Putamen (tissue), 1 donor: ENCODE measurements at regions not wholly inside any gene's neighbourhood (a gene's known extent, or its start where the extent isn't known, plus 50 kb on each side); places are given as distances from the start of the nearest gene placed in this dataset.
"Not testable (repeated sequence)": the region's sequence is repeated elsewhere in the genome, so short reads cannot be mapped to it uniquely, and the experiment has no call there.

Source experiments
- DNase-seq: peaks from one replicate; pipeline ENCODE4 v3.0.0-alpha.2; 2016; ENCODE audit warnings: low spot score

DNA sequence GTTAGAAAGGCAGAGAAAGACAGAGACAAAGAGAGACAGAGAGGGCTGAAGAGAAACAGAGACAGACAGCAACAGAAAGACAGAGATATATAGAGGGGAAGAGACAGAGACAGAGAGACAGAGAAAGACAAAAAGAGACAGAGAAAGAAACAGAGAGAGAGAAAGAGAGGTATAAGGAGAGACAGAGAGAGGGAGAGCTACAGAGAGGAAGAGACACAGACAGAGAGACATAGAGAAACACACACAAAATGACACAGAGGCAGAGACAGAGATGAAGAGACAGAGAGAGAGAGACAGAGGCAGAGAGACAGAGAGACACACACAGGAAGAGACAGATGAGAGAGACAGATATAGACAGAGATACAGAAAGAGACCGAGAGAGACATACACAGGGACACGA, 168.6 kb downstream of the TMEM121 start:
- no peak for DNase-seq

DNA sequence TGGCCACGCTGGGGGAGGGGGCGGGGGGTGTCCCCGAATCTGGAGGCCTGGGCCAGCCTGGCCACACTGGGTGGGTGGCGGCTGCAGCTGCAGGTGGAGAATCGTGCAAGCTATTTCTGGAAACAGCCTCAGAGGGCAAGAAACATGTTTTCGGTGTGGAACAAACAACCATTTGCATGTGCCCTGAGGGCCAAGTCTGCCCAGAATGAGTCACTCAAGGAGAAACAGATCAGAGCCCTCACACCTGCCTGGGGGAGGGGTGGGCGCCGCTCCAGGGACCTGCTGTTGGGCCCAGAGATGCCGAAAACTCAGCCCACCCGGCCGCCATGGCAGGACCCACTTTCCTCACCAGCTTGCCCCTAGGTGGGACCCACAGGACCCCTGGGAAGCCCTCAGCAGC, 170.0 kb downstream of the TMEM121 start:
- DNase-seq = not testable (repeated sequence)

DNA sequence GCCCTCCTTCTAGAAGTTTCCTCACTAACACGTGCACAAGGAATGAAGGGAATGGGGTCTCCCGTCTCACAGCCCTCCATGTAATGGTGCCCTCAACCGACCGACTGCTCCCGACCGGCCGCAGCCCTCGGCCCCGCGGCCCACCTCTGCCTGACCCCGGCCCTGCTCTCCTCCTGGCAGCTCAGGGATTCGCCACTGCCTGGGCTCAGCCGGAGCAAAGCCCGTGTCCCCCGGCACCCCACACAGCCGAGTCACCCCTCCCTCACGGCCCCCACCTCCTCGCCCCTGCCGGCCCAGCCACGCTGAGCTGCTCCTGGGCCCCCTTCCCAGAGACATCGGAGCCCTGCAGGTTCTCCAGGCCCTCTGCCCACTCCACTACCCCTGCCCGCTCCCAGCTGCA, 171.0 kb downstream of the TMEM121 start:
- not testable (repeated sequence) for DNase-seq

DNA sequence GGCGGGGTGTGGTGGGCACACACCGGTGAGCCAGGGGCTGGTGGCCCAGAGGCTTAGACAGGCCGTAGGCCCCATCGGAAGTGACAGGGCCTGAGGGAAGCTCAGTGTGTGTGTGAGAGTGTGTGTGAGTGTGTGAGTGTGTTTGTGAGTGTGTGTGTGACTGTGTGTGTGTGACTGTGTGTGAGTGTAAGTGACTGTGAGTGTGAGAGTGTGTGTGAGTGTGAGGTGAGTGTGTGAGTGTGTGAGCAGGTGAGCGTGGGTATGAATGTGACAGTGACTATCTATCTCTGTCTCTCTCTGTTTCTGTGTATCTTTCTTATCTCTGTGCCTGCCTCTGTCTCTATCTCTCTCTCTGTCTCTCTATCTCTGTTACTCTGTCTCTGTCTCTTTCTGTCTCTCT, 171.6 kb downstream of the TMEM121 start:
- not testable (repeated sequence) for DNase-seq

DNA sequence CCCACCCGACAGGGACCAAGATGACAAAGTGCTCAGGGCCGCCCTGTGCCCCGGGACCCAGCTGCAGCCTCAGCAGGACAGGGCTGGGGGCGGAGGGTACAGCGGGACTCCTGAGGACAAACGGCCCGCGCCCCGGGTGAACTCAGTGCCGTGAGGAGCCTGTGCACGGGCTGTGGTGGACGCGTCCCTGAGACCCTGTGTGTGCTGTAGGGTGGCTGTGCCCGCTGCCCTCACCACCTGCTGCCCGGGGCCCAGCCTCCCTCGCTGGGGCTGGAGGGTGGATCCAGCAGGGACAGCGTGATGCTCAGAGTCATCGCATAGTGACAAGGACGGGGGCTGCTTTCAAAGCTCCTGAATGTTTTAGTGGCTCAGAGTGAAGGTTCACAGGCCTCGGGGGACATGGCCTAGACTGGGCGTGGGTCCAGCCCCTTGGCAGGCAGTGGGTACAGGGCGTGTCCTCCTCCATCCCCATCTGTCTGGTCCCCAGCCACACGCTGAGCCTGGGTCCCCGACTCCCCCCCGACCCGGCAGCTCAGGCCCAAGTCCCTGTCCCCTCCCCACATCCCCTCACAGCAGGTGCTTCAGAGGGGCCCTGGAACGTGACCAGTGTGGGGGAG, 172.7 kb downstream of the TMEM121 start:
- not testable (repeated sequence) for DNase-seq

DNA sequence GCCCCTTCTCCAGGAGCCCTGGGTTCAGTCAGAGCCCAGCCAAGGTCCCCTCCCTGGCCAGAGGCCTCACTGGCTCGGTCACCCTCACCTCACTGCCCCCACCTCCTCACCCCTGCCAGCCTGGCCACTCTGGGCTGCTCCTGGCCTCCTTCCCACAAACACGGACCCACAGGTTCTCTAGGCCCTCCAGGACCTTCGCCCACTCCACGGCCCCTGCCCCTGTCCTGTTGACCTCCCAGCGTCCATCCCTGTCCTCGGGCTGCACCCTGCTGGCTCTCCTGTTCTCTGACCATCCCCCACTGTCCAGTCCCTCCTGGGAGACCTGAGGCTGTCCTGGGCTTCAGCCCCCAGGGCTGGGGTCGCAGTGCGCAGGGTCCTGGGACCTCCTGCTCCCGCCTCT, 173.3 kb downstream of the TMEM121 start:
- not testable (repeated sequence) for DNase-seq

DNA sequence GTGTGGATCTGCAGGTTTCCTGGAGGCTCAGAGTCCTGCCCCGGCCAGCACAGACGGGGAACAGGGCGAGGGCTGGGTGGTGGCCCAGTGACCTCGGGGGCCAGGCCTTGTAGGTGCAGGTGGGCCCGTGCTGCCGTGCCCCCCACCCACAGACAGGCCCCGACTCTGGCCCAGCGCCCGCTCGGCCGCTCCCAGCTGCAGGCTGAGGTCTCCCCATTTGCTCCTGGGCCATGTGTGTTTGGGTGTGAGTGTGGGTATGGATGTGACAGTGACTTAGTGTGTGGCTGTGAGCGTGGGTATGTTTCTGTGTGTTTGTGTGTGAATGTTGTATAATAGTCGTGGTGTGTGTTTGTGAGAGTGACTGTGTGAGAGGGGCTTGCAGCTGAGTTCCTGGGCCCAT, 173.8 kb downstream of the TMEM121 start:
- not testable (repeated sequence) for DNase-seq

DNA sequence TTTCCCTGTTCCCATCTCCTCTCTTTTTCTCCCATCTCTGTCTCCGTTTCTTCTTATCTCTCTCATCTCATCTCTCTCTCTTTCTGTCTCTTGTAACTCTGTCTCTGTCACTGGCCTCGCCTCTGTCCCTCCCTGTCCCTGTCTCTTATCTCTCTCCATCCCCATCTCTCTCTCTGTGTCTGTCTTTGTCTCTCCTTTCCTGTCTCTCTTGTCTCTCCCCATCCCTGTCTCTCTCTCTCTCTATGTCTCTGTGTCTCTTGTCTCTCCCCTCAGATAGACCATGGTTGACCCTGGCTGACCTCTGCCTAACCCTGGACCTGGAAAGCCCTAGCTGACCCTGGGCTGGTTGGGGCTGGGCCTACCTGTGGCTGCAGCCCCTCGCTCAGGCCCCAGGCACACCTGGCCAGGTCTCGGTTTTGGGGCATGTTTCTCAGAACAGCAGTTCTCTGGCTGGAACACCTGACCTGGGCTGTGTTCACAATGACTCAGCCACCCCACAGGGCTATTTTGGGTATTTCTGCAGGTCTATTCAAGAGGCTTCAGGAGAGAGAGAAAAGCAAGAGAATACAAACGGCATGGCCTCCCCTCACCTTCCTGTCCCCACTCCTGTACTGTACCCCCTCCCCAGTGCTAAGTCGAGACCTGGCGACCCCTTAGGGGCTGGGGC, 174.4 kb downstream of the TMEM121 start:
- DNase-seq = no peak

DNA sequence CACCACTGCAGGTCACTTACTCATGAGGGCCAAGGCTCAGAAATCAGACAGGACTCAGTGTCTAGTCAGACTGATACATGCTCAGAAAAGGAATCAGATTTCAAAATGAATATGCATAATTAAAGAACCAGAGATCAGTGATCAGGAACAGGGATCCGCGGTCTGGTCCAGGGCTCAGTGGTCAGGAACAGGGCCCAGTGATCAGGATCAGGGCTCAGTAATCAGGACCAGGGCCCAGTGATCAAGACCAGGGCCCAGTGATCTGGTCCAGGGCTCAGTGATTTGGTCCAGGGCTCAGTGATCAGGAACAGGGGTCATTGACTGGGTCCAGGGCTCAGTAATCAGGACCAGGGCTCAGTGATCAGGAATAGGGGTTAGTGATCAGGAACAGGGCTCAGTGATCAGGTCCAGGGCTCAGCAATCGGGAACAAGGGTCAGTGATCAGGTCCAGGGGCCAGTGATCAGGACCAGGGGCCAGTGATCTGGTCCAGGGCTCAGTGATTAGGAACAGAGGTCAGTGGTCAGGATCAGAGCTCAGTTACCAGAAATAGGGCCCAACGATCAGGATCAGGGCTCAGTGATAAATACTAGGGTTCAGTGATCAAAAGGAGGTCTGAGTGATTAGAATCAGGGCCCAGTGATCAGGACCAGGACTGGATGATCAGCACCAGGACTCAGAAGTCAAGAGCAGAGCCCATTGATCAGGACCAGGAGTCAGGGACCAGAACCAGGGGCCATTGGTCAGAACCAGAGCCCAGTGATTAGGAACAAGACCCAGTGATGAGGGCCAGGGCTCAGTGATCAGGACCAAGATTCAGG, 175.3 kb downstream of the TMEM121 start:
- no peak for DNase-seq

DNA sequence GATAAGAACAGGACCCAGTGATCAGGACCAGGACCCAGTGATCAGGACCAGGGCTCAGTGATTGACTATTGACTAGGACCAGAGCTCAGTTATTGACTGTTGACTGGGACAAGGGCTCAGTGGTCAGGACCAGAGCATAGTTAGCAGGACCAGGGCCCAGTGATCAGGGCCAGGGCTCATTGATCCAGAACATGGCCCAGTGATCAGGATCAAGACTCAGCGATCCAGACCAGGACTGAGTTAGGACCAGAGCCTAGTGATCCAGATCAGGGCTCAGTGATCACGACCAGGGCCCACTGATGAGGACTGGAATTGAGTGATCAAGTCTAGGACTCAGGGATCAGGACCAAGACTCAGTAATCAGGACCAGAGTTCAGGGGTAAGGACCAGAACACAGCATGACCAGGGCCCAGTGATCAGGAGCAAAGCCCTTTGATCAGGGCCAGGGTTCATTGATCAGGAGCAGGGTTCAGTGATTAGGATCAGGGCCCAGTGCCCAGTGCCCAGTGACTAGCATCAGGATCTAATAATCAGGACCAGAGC, 176.0 kb downstream of the TMEM121 start:
- no peak for DNase-seq

DNA sequence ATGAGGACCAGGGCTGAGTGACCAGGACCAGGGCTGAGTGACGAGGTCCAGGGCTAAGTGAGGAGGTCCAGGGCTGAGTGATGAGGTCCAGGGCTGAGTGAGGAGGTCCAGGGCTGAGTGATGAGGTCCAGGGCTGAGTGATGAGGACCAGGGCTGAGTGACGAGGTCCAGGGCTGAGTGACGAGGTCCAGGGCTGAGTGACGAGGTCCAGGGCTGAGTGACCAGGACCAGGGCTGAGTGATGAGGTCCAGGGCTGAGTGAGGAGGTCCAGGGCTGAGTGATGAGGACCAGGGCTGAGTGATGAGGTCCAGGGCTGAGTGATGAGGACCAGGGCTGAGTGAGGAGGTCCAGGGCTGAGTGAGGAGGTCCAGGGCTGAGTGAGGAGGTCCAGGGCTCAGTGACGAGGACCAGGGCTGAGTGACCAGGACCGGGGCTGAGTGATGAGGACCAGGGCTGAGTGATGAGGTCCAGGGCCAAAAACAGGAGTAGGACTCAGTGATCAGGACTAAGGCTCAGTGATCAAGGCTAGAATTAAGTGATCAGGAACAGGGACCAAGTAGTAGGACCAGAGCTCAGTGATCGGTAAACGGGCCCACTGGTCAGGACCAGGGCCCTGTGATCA, 176.8 kb downstream of the TMEM121 start:
- DNase-seq = not testable (repeated sequence)

DNA sequence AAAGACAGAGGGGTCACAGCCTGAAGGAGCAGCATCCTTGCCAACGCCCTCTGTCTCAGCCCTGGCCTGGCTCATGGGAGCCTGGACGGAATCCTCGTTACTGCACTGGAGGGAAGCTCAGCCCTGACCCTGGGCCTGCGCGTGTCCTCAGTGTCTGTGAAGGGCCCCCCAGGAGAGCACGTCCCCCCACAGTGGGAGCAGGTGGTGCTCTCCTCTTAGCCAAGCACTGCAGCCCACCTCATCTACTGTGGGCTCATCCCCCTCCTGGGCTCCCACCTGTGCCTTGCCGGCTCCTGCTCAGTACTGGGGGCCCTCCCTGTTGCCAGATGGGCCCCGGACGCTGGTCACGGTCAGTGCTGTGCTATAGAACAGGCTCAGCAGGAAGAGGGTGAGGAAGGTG, 177.7 kb downstream of the TMEM121 start:
- DNase-seq = not testable (repeated sequence)

DNA sequence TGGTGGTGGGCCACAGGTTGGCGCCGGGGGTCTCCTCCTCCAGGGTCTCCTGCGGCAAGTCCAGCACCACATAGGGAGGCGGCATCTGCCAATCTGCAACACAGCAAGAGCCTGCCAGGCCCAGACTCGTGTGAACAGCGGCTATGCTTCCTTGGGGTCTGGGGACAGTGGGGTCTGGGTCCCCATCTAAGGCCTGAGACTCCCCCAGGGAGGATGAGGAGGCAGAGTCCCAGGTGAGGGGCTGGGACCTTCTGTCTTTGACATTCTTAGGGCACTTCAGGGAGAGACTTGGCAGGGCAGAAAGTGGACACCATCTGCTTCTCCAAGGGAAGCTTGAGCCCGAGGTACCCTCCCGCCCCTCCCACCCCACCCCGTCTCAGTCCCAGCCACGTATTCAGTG, 178.1 kb downstream of the TMEM121 start:
- not testable (repeated sequence) for DNase-seq

DNA sequence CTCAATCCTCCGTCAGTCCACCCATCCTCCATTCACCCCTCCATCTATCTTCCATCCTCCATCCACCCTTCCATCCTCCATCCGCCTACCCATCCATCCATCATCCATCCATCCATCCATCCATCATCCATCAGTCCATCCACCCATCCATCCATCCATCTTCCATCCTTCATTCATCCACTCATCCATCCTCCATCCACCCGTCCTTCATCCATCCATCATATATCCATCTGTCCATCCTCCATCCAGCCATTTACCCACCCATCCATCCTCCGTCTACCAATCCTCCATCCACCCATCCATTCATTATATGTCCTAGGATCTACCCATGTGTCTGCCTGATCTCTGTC, 179.1 kb downstream of the TMEM121 start:
- DNase-seq = not testable (repeated sequence)

DNA sequence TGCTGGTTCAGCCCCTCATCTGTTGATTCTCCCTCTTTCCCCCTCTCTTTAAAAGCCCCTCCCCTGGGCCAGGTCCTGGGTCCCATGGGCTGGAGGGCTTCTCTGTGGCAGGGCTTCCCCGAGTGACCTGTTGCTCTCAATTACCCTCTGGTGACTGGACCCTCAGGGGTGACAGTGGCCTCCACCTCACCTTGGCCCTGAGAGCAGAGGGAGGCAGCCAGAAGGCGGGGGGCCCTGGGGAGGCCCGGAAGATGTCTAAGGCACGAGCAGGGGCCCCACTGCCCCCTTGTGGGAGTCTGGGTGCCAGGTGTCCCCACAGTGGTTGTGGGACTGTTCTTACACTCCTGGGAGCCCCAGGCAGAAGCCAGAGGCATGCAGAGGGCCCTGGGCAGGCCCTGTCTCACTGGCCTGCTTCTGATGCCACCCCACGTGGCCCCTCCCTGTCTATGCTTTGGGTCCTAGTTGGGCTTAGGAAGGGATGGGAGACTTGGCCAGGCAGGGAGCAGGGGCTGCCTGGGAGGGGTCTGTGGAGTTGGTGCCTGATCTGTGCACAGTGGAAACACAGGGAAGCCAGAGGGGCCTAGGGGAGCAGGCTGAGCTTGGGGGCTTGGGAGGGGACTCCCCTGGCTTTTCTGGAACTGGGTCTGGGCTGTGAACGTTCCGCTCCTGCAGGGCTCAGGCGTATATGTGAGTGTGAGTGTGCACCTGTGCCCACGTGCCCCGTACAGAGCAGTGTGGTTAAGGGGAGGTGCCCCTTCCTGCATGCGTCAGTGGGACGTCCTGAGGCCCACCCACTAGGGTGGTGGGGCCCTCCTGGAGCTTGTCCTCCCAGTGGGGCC, 179.7 kb downstream of the TMEM121 start:
- not testable (repeated sequence) for DNase-seq

DNA sequence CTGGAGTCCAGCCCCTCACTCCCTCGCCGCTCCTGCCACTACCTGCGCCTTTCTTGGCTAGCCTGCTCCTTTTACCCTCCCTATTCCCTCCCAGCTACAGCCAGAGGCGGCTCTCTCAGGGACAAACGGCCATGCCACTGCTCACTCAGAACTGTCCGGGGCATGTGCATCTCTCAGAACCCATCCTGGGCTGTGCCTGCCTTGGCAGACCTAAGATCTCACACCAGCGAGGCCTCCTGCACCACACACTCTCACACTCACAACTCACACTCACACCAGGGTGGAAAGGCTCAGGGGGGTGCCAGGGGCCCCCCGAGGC, 180.3 kb downstream of the TMEM121 start:
- not testable (repeated sequence) for DNase-seq

DNA sequence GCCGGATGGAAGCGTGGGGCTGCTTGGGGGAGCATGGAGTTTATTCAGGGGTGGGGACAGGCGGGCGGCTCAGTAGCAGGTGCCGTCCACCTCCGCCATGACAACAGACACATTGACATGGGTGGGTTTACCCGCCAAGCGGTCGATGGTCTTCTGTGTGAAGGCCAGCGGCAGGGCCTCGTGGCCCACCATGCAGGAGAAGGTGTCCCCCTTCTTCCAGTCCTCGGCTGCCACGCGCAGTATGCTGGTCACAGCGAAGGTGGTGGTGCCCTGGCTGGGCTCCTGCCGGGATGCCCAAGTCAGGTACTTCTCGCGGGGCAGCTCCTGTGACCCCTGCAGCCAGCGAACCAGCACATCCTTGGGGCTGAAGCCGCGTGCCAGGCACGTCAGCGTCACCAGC, 180.7 kb downstream of the TMEM121 start:
- DNase-seq = not testable (repeated sequence)

DNA sequence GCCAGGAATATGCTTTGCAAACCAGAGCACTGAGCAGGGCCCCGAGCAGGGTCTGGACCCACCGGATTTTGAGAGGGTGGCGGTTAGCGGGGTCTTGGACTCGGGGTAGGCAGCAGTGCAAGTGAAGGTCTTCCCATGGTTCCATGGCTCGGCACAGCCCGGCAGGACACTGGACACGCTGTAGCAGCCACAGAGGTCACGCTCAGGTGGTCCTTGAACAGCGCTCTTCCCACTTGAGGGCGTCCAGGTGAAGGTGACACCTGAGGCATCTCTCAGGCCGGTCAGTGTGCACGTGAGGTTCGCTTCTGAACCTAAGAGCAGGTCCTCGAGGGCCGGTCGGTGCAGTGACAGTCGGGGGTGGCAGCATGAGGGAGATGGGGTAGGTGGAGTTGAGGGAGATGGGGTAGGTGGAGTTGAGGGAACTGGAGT, 181.4 kb downstream of the TMEM121 start:
- not testable (repeated sequence) for DNase-seq

DNA sequence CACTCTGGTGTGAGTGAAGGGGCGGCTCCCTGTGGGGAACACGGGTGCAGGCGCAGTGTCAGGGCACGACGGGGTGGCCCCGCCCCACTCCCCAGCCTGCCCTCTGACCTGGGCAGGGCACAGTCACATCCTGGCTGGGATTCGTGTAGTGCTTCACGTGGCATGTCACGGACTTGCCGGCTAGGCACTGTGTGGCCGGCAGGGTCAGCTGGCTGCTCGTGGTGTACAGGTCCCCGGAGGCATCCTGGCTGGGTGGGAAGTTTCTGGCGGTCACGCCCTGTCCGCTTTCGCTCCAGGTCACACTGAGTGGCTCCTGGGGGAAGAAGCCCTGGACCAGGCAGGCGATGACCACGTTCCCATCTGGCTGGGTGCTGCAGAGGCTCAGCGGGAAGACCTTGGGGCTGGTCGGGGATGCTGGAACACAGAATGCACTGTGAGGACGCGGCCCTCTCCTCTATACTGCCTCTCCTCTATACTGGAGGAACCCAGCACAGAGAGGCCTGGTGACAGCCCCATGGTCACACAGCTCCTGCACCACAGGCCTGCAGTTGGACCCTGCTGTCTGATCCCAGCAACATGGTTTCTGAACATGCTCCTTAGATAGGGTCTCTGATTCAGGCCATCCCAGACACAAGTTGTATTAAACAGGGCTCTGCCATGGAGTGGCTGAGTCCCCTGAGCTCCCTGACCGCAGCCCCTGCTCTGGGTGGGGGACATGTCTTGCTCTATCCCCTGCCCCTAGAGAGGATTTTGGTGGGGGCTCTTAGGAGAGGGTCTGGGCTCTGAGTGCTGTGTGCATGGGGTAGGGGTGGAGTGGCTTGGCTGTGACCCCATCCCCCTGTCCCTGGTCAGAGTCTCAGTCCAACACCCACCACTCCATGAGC, 182.1 kb downstream of the TMEM121 start:
- DNase-seq = not testable (repeated sequence)
